Fibroblast of peridontal ligament (primary cell): ENCODE measurements at regions not wholly inside any gene's neighbourhood (a gene's known extent, or its start where the extent isn't known, plus 50 kb on each side); places are given as distances from the start of the nearest gene placed in this dataset.
"Not testable (repeated sequence)": the region's sequence is repeated elsewhere in the genome, so short reads cannot be mapped to it uniquely, and the experiment has no call there.

Source experiments
- DNase-seq: peaks from one replicate; pipeline ENCODE4 v3.0.0-alpha.2; 2010; ENCODE audit errors: extremely low read depth

DNA sequence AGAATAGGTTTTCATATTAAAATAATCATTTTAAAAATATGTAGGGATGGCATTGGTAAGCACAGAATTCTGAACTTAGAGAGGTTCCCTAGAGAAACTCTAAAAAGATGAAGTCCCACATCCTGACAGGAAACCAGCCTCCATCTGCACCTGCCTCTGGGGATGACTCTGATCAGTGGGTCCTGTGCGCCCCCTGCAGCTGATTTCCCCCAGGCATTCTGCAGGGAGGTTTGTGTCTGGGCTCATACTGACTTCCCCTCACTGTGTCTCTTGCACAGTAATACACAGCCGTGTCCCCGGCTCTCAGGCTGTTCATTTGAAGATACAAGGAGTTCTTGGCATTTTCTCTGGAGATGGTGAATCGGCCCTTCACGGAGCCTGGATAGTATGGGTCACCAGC is 602.9 kb downstream of the TMEM121 start:
- DNase-seq, result no peak

DNA sequence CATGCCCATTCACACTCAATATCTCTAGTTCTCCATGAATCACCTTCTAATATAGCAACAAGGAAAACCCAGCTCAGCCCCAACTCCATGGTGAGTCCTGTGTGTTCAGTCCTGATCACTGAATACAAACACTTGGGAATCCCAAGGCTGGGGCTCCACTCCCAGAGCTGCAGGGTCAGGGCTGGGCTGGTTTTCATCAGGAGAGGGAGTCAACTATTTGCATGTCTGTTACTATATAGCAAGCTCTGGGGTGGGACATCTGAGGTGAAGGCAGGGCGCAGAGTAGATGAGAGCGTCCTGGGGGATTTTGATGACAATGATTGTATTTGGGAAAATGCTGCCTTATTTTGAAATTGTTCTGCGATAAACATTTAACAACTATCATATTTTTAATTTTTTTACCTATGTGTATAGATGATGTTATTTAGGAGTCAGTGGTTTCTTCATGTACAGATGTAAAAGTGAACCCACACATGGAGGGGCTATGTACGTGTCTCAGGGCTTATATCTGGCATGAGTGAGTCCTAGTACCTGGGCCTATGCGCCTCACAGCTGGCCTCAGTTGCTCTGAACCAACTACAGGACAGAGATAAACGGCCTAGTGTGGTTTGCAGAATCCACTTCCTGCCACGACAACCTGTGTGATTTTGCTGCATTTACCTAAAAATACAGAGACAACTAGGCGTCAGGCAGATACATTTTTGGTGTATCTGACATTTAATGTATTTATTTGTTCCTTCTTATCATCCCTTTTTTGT is 603.7 kb downstream of the TMEM121 start:
- not testable (repeated sequence) for DNase-seq

DNA sequence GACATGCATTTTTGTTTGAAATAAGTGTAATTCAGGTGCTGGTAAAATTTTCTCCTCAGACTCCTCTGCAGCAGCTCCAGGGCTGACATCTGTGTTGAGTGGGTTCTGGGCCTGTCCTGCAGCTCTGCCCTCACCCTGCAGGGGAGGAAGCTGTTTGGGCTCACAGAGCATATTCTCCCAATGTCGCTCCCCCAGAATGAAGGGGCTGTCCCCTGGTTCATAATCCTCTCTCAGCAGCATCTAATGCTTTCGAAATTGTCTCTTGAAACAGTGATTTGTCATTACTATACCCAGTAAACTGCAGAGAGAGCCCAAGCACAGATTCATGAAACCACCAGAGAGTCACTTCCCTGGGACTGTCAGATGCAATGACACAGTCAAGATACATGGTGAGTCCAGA is 606.7 kb downstream of the TMEM121 start:
- DNase-seq, result not testable (repeated sequence)

DNA sequence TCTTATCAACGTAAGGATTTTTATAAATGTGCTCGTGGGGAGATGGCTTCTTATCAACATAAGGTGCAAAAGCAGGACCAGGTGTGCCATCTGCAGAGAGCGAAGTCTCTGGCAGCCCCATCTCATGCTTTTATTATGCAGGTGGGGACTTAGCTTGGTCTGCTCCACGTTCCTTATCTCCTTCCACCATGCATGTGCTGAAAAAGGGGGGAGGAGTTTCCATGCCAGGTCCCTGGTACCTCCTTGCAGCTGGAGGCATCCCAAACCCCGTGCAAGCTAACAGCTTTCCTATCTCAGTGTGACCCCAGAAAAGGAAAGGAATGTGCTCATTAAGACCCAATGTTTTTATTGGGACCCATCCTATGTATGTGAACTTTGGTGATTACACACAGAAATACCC is 608.5 kb downstream of the TMEM121 start:
- no peak for DNase-seq

DNA sequence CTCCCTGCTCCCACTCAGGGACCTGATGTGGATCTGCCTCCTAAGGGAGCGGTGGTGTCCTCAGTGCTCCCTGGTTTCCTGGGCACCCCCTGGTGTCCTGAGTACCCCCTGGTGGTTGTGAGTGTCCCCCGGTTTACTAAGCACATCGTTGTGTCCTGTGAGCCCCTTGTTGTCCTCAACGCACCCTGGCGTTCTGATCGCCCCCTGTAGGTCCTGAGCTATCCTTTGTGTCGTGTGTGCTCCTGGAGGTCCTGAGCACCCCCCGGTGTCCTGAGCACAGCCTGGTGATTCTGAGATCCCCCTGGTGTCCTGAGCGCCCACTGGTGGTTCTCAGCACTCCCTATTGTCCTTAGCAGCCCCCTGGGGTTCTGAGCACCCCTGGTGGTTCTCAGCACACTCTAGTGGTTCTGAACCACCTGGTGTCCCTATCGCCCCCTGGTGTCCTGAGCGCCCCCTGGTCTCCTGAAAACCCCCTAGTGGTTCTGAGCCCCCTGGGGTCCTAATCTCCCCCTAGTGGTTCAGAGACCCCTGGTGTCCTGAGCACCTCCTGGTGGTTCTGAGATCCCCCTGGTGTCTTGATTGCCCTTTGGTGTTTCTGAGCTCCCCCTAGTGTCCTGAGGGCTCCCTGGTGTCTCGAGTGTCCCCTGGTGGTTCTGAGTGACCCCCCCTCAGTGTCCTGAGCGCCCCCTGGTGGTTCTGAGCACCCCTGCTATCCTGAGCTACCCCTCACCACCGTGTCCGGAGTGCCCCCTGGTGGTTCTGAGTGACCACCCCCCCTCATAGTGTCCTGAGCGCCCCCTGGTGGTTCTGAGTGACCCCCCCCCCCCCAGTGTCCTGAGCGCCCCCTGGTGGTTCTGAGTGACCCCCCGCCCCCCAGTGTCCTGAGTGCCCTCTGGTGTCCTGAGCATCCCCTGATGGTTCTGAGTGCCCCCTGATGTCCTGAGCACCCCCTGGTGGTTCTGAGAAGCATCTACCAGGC is 615.1 kb downstream of the TMEM121 start:
- DNase-seq, result no peak

DNA sequence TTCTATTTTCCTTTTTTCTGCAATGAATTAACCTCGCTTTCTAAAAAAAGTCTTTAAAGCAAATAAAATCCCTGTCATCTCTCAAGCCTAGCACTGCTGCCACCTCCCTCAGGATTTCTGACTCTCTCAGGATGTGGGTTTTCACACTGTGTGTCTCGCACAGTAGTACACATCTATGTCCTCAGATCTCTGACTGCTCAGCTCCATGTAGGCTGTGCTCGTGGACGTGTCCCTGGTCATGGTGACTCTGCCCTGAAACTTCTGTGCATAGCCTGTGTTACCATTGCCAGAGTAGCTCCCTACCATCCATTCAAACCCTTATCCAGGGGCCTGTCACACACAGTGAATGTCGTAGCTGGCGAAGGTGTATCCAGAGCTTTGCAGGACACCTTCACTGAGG is 619.3 kb downstream of the TMEM121 start:
- not testable (repeated sequence) for DNase-seq

DNA sequence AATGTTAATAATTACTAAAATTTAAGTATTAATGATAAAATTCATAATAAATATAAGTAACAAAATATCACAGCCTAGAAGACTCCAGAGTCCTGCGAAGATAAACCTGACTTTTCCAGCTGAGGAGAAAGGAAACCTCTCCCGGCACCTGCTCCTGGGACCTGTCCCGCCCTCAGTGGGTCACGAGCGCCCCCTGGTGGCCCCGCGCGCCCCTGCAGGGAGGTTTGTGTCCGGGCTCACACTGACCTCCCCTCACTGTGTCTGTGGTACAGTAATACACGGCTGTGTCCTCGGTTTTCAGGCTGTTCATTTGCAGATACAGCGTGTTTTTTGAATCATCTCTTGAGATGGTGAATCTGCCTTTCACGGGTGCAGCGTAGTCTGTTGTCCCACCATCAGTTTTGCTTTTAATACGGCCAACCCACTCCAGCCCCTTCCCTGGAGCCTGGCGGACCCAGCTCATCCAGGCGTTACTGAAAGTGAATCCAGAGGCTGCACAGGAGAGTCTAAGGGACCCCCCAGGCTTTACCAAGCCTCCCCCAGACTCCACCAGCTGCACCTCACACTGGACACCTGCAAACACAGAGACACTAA is 627.1 kb downstream of the TMEM121 start:
- not testable (repeated sequence) for DNase-seq

DNA sequence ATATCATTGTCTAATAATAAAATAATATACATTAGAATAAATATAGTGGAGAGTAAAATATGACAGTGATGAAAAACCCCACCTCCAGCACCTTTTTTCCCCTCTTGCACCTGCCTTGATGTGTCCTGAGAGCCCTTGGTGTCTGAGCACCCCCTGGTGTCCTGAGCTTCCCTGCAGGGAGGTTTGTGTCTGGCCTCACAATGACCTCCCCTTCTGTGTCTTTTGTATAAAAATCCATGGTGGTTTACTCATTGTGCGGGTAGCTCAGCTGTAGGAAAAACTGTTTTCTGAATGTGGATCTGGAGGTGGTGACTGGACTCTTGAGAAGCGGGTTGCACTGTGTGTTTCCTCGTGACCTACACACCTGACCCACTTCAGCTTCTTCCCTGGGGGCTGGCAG is 636.9 kb downstream of the TMEM121 start:
- DNase-seq, result no peak

DNA sequence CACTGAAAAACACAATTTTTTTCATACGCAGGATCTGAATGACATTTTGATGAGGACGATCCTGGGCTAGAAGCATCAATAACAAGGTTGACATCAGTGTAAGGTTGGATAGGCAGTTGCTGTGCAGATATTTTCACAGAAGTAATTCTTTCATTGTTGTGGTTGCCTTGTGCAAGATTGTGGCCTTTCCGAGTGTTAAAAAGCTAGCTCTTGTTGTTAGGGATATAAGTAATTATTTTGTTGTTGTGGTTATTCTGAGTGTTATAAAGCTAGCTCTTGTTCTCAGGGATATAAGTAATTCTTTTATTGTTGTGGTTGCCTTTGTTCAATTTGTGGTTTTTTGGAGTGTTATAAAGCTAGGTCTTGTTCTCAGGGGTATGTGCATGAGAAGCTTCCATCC is 637.4 kb downstream of the TMEM121 start:
- DNase-seq, result not testable (repeated sequence)

DNA sequence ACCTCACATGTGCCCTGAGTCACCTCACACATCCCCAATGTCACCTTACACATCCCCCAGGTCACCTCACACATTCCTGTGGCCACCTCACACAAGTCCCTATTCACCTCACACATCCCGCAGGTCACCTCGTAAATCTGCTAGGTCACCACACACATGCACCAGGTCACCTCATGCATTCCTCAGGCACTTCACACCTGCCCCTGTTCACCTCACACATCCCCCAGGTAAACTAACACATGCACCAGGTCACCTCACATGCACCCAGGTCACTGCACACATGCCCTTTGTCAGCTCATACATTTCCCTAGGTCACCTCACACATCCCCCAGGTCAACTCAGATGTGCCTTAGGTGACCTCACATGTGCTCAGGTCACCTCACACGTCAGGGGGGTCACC is 639.8 kb downstream of the TMEM121 start:
- DNase-seq, result no peak

DNA sequence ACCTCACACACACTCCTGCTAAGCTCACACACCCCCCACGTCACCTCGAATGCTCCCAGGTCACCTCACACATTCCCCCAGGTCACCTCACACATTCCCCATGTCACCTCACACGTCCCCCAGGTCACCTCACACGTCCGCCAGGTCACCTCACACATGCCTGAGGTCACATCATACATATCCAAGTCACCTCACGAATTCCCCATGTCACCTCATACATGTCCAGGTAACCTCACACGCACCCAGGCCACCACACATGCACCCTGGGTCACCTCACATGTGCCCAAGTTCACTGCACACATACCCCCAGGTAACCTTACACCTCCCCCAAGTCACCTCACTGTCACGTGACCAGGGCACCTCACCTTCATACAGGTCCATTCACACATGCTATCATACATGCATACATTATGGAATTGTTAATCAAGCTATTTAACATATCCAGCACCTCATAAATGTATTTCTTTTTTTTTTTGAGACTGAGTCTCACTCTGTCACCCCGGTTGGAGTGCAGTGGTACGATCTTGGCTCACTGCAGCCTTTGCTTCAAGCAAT is 640.3 kb downstream of the TMEM121 start:
- no peak for DNase-seq

DNA sequence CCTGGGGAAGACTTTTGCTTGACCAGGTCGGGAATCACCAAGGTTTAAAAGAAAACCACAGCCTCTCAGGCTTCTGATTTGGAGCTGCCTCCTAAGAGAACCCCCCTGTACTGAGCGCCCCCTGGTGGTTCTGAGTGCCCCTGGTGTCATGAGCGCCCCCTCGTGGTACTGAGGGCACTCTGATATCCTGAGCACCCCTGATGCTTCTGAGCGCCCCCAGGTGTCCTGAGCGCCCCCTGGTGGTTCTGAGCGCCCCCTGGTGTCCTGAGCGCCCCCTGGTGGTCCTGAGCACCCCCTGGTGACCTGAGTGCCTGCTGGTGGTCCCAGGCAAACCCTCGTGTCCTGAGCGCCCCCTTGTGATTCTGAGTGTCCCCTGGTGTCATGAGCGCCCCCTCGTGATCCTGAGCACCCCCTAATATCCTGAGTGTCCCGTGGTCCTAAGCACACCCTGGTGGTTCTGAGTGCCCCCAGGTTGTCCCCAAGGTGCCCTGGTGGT is 643.8 kb downstream of the TMEM121 start:
- DNase-seq, result not testable (repeated sequence)

DNA sequence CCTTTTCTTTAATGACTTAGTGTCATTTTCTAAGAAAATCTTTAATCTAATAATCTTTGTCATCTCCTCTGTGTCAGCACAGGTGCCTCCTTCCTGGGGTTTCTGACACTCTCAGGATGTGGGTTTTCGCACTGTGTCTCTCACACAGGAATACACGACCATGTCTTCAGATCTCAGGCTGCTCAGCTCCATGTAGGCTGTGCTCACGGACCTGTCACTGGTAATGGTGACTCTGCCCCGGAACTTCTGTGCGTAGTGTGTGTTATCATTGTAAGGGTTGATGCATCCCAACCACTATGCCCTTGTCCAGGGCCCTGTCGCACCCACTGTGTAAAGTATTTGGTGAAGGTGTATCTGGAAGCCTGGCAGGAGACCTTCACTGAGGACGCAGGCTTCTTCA is 647.8 kb downstream of the TMEM121 start:
- DNase-seq, result no peak

DNA sequence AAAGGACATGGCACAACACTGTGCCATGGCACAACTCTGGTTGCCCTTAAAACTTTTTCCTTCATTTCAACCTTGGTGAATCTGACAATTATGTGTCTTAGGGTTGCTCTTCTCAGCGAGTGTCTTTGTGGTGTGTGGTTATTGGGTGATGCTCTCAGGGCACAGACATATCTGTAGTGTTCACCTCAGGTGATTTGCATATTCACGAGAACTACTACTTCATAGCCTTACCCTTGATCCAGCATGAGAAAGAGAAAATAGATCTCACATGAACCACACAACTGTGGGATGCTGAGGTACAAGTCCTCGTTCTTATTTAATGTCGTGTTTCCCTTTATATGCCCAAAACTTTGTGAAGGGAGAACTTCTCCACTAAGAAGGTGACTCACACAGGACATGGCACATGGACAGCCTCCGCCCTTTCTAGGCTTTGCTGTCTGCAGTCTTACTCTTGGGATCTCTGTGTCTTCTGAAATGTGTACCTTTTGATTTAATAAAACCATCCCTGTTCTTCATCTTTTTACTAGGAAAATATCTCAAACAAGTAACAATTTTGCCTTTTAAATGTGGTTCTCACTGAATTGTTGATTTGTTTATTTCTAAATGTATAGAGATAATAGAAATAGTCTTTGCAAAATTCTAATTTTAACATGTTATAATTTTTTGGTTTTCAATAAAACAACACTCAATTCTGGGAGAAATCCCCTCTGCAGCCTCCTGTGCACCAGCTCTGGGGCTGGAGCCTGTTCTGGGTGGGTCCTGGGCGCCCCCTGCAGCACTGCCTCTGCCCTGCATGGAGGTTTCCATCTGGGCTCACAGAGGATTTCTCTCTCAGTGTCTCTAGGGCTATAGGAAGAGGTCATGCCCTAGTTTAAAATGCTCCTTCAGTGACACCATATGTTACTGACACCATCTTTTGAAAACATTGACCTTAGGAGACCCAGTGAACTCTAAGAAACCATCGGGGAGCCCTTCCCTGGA is 651.2 kb downstream of the TMEM121 start:
- not testable (repeated sequence) for DNase-seq

DNA sequence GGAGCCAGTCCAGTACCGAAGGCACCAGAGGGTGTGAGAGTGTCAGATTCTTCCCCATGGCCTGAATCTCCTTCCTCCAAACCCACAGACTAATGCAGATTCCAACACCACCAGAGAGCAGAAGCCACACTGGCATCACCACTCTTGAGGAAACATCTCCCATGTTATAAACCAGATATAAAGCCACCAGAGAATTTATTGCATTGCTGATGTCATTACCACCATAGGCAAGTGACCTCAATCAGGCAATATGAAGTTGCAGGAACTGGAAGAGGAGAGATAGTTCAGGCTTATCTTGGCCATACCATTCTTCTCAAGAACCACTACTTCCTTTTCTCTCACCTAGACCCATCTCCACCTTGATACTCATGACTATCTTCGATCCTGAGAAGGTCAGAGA is 653.4 kb downstream of the TMEM121 start:
- DNase-seq, result no peak

DNA sequence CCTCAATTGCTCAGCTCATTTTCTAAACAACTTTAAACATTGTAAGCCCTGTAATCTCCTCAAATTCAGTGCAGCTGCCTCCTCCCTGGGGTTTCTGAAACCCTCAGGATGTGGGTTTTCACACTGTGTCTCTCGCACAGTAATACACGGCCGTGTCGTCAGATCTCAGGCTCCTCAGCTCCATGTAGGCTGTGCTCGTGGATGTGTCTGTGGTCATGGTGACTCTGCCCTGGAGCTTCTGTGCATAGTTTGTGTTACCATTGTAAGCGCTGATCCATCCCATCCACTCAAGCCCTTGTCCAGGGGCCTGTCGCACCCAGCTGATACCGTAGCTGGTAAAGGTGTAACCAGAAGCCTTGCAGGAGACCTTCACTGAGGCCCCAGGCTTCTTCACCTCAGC is 658.4 kb downstream of the TMEM121 start:
- not testable (repeated sequence) for DNase-seq

DNA sequence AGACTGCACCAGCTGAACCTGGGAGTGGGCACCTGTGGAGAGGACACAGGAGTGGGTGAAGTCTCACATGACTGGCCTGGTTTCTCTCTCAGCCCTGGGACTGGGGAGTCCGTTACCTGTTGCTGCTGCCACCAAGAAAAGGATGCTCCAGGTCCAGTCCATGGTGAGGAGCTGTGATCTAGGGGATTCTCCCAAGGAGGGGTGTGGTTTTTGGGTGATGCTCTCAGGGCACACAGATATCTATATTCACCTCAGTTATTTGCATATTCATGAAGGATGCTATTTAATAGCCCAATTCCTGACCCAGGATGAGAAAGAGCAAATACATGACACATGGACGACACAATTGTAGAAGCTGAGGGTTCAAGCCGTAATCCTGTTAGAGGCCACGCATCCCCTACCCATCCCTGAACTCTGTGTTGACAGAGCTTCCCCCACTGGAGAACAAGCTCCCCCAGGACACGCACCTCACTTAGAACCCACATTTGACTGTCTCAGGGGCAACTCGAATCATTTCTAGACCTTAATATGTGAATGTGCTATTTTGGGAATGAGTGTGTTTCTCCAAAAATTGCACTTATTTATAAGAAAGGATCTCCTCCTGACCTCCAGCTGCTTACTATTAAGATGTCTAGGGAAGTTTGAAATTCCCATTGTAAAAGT is 658.9 kb downstream of the TMEM121 start:
- not testable (repeated sequence) for DNase-seq

DNA sequence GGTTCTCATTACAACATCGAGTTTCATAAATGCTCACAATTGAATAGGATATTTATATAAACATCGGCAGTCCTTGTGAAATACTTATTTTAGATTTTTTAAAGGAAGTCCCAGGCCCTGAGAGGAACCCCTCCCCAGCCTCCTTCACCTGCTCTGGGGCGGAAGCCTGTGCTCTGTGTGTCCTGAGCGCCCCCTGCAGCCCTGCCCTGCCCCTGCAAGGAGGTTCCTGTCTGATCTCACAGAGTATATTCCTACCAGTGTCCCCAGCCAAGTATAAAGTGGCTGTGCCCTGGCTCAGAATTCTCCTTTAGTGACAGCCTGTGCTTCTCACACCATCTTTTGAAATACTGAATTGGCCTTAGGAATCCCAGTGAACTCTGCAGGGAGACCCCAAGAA is 659.5 kb downstream of the TMEM121 start:
- no peak for DNase-seq

DNA sequence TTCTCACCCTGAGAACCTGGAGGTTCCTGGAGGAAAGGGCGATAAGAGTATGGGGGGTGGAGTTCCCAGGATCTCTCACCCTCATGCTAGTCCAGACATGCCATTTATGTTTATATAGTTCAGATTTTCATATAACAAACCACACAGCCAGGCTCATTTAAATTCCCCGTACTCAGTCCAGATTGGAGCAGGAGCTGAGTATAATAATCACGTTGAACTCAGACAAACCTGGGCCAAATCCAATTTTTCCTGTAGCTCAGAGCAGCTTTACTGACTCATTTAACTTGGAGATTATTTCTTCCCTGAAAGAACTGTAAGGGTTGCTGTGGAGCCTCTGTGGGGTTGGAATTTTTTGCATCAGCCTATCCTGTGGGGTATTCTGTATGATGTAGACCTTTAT is 660.8 kb downstream of the TMEM121 start:
- DNase-seq, result no peak

DNA sequence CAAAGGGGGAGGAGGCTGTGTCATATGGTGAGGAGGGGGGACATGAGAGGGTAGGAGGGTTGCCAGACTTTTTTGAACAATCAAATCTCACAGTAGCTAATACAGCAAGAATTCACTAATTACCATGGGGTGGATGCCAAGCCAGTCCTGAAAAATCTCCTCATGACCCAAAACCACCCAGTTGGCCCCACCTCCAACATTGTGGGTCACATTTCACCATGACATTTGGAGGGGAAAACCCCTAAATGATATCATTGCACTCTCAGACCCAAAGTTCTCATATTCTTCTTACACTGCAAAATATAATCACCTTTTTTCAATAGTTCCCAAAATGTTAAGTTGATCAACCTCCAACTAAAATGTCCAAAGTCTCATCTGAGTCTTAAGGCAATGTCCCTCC is 666.3 kb downstream of the TMEM121 start:
- not testable (repeated sequence) for DNase-seq
